ENCODE measurements at regions not wholly inside any gene's neighbourhood (a gene's known extent, or its start where the extent isn't known, plus 50 kb on each side); places are given as distances from the start of the nearest gene placed in this dataset.

DNA sequence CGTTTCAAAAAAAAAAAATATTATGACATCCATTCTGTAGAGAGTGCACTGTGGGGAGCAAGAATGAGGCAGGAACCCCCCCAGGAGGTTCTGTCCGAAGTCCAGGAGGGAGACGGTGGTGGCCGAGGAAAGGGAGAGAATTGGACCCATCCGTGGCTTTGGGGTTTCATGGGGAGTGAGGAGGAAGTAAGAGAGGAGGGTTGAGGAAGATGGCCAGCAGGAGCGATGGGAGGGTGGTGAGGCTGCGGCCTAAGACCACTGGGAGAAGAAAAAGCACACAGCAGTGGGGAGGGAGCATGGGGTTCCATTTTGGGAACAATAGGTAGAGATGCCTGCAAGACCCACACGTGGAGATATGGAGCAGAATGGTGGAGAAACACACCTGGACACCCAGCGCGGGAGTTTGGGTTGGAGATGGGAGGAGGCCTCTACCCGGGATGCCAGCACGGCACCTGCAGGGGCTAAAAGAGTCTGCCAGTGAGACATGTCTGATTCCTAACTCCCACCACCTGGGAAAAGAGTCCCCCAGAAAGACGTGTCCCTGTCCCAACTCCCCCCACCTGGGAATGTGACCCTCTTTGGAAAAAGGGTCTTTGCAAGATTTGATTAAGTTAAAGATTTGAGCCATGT, 72.5 kb upstream of the SHANK2 start:
- TF ChIP-seq, protein P1, sequence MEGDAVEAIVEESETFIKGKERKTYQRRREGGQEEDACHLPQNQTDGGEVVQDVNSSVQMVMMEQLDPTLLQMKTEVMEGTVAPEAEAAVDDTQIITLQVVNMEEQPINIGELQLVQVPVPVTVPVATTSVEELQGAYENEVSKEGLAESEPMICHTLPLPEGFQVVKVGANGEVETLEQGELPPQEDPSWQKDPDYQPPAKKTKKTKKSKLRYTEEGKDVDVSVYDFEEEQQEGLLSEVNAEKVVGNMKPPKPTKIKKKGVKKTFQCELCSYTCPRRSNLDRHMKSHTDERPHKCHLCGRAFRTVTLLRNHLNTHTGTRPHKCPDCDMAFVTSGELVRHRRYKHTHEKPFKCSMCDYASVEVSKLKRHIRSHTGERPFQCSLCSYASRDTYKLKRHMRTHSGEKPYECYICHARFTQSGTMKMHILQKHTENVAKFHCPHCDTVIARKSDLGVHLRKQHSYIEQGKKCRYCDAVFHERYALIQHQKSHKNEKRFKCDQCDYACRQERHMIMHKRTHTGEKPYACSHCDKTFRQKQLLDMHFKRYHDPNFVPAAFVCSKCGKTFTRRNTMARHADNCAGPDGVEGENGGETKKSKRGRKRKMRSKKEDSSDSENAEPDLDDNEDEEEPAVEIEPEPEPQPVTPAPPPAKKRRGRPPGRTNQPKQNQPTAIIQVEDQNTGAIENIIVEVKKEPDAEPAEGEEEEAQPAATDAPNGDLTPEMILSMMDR (IDR thresholded peaks at IDR 0.05; ENCODE audit: insufficient read depth, low read length) = no peak
- TF ChIP-seq POLR2AphosphoS5 (IDR thresholded peaks at IDR 0.05; ENCODE audit: low read depth) = no peak
- TF ChIP-seq, protein P2, sequence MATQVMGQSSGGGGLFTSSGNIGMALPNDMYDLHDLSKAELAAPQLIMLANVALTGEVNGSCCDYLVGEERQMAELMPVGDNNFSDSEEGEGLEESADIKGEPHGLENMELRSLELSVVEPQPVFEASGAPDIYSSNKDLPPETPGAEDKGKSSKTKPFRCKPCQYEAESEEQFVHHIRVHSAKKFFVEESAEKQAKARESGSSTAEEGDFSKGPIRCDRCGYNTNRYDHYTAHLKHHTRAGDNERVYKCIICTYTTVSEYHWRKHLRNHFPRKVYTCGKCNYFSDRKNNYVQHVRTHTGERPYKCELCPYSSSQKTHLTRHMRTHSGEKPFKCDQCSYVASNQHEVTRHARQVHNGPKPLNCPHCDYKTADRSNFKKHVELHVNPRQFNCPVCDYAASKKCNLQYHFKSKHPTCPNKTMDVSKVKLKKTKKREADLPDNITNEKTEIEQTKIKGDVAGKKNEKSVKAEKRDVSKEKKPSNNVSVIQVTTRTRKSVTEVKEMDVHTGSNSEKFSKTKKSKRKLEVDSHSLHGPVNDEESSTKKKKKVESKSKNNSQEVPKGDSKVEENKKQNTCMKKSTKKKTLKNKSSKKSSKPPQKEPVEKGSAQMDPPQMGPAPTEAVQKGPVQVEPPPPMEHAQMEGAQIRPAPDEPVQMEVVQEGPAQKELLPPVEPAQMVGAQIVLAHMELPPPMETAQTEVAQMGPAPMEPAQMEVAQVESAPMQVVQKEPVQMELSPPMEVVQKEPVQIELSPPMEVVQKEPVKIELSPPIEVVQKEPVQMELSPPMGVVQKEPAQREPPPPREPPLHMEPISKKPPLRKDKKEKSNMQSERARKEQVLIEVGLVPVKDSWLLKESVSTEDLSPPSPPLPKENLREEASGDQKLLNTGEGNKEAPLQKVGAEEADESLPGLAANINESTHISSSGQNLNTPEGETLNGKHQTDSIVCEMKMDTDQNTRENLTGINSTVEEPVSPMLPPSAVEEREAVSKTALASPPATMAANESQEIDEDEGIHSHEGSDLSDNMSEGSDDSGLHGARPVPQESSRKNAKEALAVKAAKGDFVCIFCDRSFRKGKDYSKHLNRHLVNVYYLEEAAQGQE (IDR thresholded peaks at IDR 0.05; ENCODE audit: insufficient replicate concordance, low read depth) = no peak
- no peak for TF ChIP-seq SPI1 (IDR thresholded peaks at IDR 0.05; ENCODE audit: borderline replicate concordance, low read depth)

Measured in HL-60 (cell line).